Trophoblast cell (in vitro differentiated cells and primary cell): ENCODE measurements at regions not wholly inside any gene's neighbourhood (a gene's known extent, or its start where the extent isn't known, plus 50 kb on each side); places are given as distances from the start of the nearest gene placed in this dataset.

Experiments
- DNase-seq, 2 donors: peaks; one replicate each; pipeline ENCODE4 v3.0.0-alpha.2; 2016
- H2AFZ ChIP-seq: 2 replicates; pipeline ENCODE4 v1.6.1; 2013; ENCODE audit warnings: low read length, moderate library complexity, mild to moderate bottlenecking; ENCODE audit not compliant: insufficient read depth, poor library complexity
- H2AK5ac ChIP-seq: 2 replicates; pipeline ENCODE4 v1.6.1; 2013; ENCODE audit warnings: mild to moderate bottlenecking, low read length
- H2BK120ac ChIP-seq: 2 replicates; pipeline ENCODE4 v1.6.1; 2013; ENCODE audit warnings: low read length, mild to moderate bottlenecking, moderate library complexity; ENCODE audit not compliant: insufficient read depth, poor library complexity
- H2BK12ac ChIP-seq: 2 replicates; pipeline ENCODE4 v1.6.1; 2013; ENCODE audit warnings: mild to moderate bottlenecking, low read length, moderate library complexity
- H2BK5ac ChIP-seq: 2 replicates; pipeline ENCODE4 v1.6.1; 2013; ENCODE audit warnings: low read length, low read depth, moderate library complexity, mild to moderate bottlenecking; ENCODE audit not compliant: poor library complexity
- H3K14ac ChIP-seq: 2 replicates; pipeline ENCODE4 v1.6.1; 2013; ENCODE audit warnings: mild to moderate bottlenecking, low read length
- H3K18ac ChIP-seq: 2 replicates; pipeline ENCODE4 v1.6.1; 2013; ENCODE audit warnings: mild to moderate bottlenecking, low read length
- H3K23ac ChIP-seq: 2 replicates; pipeline ENCODE4 v1.6.1; 2013; ENCODE audit warnings: low read length
- H3K27ac ChIP-seq: 2 replicates; pipeline ENCODE4 v1.5.1; 2013; ENCODE audit warnings: low read depth, mild to moderate bottlenecking, inconsistent platforms, low read length, moderate library complexity
- H3K27me3 ChIP-seq: 2 replicates; pipeline ENCODE4 v1.6.1; 2013; ENCODE audit warnings: inconsistent platforms, mild to moderate bottlenecking, low read length, moderate library complexity; ENCODE audit not compliant: insufficient read depth
- H3K36me3 ChIP-seq, 2 experiments: 1 replicate in 1 of 2; 2 replicates in 1 of 2; pipeline ENCODE4 v1.6.1; 2013; ENCODE audit warnings: low read length in 2 of 2, mild to moderate bottlenecking in 2 of 2, moderate library complexity in 1 of 2; ENCODE audit not compliant: insufficient read depth in 2 of 2, control insufficient read depth in 1 of 2
- H3K4ac ChIP-seq: 2 replicates; pipeline ENCODE4 v1.6.1; 2013; ENCODE audit warnings: low read depth, mild to moderate bottlenecking, low read length, moderate library complexity
- H3K4me1 ChIP-seq, 2 experiments: 1 replicate in 1 of 2; 2 replicates in 1 of 2; pipeline ENCODE4 v1.6.1; 2013; ENCODE audit warnings: low read length in 2 of 2, mild to moderate bottlenecking in 2 of 2, moderate library complexity in 1 of 2; ENCODE audit not compliant: insufficient read depth in 2 of 2, control insufficient read depth in 1 of 2
- H3K4me2 ChIP-seq: 2 replicates; pipeline ENCODE4 v1.6.1; 2013; ENCODE audit warnings: inconsistent platforms, mild to moderate bottlenecking, low read length, moderate library complexity
- H3K4me3 ChIP-seq: 2 replicates; pipeline ENCODE4 v1.5.1; 2013; ENCODE audit warnings: mild to moderate bottlenecking, low read depth, low read length, inconsistent platforms
- H3K79me1 ChIP-seq: one replicate; pipeline ENCODE4 v1.6.1; 2013; ENCODE audit warnings: low read length
- H3K79me2 ChIP-seq: 2 replicates; pipeline ENCODE4 v1.6.1; 2013; ENCODE audit warnings: low read length, mild to moderate bottlenecking; ENCODE audit not compliant: control insufficient read depth, insufficient read depth, poor library complexity
- H3K9ac ChIP-seq: 2 replicates; pipeline ENCODE4 v1.6.1; 2013; ENCODE audit warnings: mild to moderate bottlenecking, low read length
- H3K9me3 ChIP-seq: 2 replicates; pipeline ENCODE4 v1.6.1; 2013; ENCODE audit warnings: low read depth, mild to moderate bottlenecking, control low read depth, inconsistent platforms, low read length; ENCODE audit not compliant: insufficient read depth
- H4K12ac ChIP-seq: 2 replicates; pipeline ENCODE4 v1.6.1; 2013; ENCODE audit warnings: low read depth, mild to moderate bottlenecking, low read length, moderate library complexity
- H4K8ac ChIP-seq: 2 replicates; pipeline ENCODE4 v1.6.1; 2013; ENCODE audit warnings: low read depth, mild to moderate bottlenecking, low read length, moderate library complexity
- H4K91ac ChIP-seq: one replicate; pipeline ENCODE4 v1.6.1; 2013; ENCODE audit warnings: low read depth, mild to moderate bottlenecking, low read length, moderate library complexity
- WGBS: extraction: QIAGEN DNeasy Blood & Tissue Kit; methylation state at CpG from one replicate; pipeline ENCODE4 v1.1.7; 2013; ENCODE audit warnings: missing lambda C conversion rate; ENCODE audit not compliant: insufficient read length, insufficient coverage; ENCODE audit errors: extremely low coverage; 5-methylcytosine and 5-hydroxymethylcytosine counted together

DNA sequence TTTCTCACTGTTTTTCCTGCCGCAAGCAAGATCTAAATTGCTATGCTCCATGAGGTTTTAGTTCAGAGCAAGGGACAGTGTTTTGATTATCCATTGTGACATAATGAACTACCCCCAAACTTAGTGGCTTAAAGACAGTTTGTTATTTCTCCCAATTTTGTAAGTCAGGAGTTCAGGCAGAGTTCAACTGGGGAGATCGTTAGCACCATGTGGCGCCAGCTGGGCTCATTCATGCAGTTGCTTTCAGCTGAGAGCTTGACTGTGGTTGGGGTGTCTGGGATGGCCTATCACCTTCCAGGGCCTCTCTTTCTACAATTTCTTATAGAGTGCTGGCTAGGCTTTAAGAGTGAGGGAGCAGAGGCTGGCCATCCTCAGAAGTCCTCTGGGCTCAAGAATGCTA is 382.9 kb upstream of the CELF4 start:
- no peak overlapping the region for H4K91ac ChIP-seq
- no peaks in the 10 kb centered on the region for H3K4me1 ChIP-seq
- no peak overlapping the region for H3K4me2 ChIP-seq
- H2BK120ac ChIP-seq, result no peak overlapping the region
- no peaks in the 10 kb centered on the region for H3K79me1 ChIP-seq
- H3K79me2 ChIP-seq, result no peaks in the 10 kb centered on the region
- no peak overlapping the region for H3K18ac ChIP-seq
- H3K14ac ChIP-seq, result no peak overlapping the region
- H3K9me3 ChIP-seq, result no peaks in the 10 kb centered on the region
- no peak overlapping the region for H3K9ac ChIP-seq
- H4K8ac ChIP-seq, result no peak overlapping the region
- no peak overlapping the region for H3K23ac ChIP-seq
- H2AFZ ChIP-seq, result no peak overlapping the region
- H4K12ac ChIP-seq, result no peak overlapping the region
- no peak overlapping the region for H2BK5ac ChIP-seq
- no peak overlapping the region for H2BK12ac ChIP-seq
- no peak overlapping the region for H3K4me3 ChIP-seq
- H3K27me3 ChIP-seq, result no peaks in the 10 kb centered on the region
- no peak overlapping the region for H3K27ac ChIP-seq
- DNase-seq, result no peak
- no peak overlapping the region for H3K4ac ChIP-seq
- H3K36me3 ChIP-seq, result no peaks in the 10 kb centered on the region
- no peak overlapping the region for H2AK5ac ChIP-seq
- WGBS, result no CpG with 5 or more reads among the region's 3 CpGs

DNA sequence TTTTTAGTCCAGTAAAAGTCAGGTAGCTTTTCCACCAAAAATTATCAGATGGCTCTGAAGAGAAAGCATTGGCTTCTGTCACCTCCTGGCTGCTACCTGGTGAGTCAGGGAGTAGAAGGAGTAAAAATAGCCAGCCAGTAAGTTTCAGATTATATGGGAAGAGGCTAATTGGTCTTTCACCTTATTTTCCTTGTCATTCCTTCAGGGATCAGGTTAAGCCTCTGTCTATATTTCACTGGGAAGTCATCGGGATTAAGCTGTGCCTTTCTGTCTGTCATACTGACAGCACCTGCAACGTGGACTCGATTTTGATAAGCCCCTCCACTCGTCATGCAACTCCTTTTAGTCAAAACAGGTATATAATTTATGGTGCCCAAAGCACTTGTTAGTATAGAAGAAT is 380.7 kb upstream of the CELF4 start:
- DNase-seq, result no peak
- no peak overlapping the region for H3K4ac ChIP-seq

GRCh38 chr18:37944700-37945270 is 379.2 kb upstream of the CELF4 start:
- no peak overlapping the region for H4K12ac ChIP-seq
- no peak overlapping the region for H2BK120ac ChIP-seq
- no peak overlapping the region for H3K4ac ChIP-seq
- H3K27me3 ChIP-seq, result no peaks in the 10 kb centered on the region
- no peak overlapping the region for H3K4me3 ChIP-seq
- H3K9me3 ChIP-seq, result no peaks in the 10 kb centered on the region
- H3K79me2 ChIP-seq, result no peaks in the 10 kb centered on the region
- no CpG with 5 or more reads among the region's 3 CpGs for WGBS
- no peak overlapping the region for H4K8ac ChIP-seq
- no peak overlapping the region for H2AFZ ChIP-seq
- H3K18ac ChIP-seq, result no peak overlapping the region
- H3K4me1 ChIP-seq, result no peaks in the 10 kb centered on the region
- no peak overlapping the region for H3K27ac ChIP-seq
- no peak overlapping the region for H3K14ac ChIP-seq
- H2AK5ac ChIP-seq, result no peak overlapping the region
- no peak overlapping the region for H3K23ac ChIP-seq
- DNase-seq, result no peak
- H2BK5ac ChIP-seq, result no peak overlapping the region
- no peak overlapping the region for H3K9ac ChIP-seq
- H3K4me2 ChIP-seq, result no peak overlapping the region
- H3K79me1 ChIP-seq, result no peaks in the 10 kb centered on the region
- no peaks in the 10 kb centered on the region for H3K36me3 ChIP-seq
- no peak overlapping the region for H4K91ac ChIP-seq
- no peak overlapping the region for H2BK12ac ChIP-seq

More for the DNA sequence above, 380.7 kb upstream of the CELF4 start:
- no peak overlapping the region for H3K27ac ChIP-seq
- no peak overlapping the region for H4K12ac ChIP-seq
- H2AFZ ChIP-seq, result no peak overlapping the region
- H4K8ac ChIP-seq, result no peak overlapping the region
- H4K91ac ChIP-seq, result no peak overlapping the region
- H3K4me3 ChIP-seq, result no peak overlapping the region
- no peaks in the 10 kb centered on the region for H3K79me1 ChIP-seq
- H2BK5ac ChIP-seq, result no peak overlapping the region
- no peak overlapping the region for H2AK5ac ChIP-seq
- H3K27me3 ChIP-seq, result no peaks in the 10 kb centered on the region
- H3K4me2 ChIP-seq, result no peak overlapping the region
- H3K36me3 ChIP-seq, result no peaks in the 10 kb centered on the region
- no peak overlapping the region for H3K9ac ChIP-seq
- WGBS, result no CpG with 5 or more reads among the region's 4 CpGs
- no peaks in the 10 kb centered on the region for H3K4me1 ChIP-seq
- no peaks in the 10 kb centered on the region for H3K79me2 ChIP-seq
- no peak overlapping the region for H2BK120ac ChIP-seq
- H2BK12ac ChIP-seq, result no peak overlapping the region
- no peak overlapping the region for H3K18ac ChIP-seq
- no peak overlapping the region for H3K14ac ChIP-seq
- no peaks in the 10 kb centered on the region for H3K9me3 ChIP-seq
- H3K23ac ChIP-seq, result no peak overlapping the region

GRCh38 chr18:37937287-37937686 is 371.7 kb upstream of the CELF4 start:
- H4K8ac ChIP-seq, result no peak overlapping the region
- no peak overlapping the region for H2AFZ ChIP-seq
- H3K23ac ChIP-seq, result no peak overlapping the region
- 100% methylated on average over 1 of the region's 6 CpGs for WGBS
- no peak overlapping the region for H2BK5ac ChIP-seq
- H3K27me3 ChIP-seq, result no peaks in the 10 kb centered on the region
- DNase-seq, result no peak
- no peak overlapping the region for H4K91ac ChIP-seq
- no peak overlapping the region for H3K4me3 ChIP-seq
- no peaks in the 10 kb centered on the region for H3K9me3 ChIP-seq
- H3K27ac ChIP-seq, result no peak overlapping the region
- no peaks in the 10 kb centered on the region for H3K36me3 ChIP-seq
- no peak overlapping the region for H3K9ac ChIP-seq
- no peak overlapping the region for H3K4me2 ChIP-seq
- no peak overlapping the region for H3K14ac ChIP-seq
- H2BK12ac ChIP-seq, result no peak overlapping the region
- H3K79me2 ChIP-seq, result no peaks in the 10 kb centered on the region
- H3K79me1 ChIP-seq, result no peaks in the 10 kb centered on the region
- H3K18ac ChIP-seq, result no peak overlapping the region
- no peaks in the 10 kb centered on the region for H3K4me1 ChIP-seq
- no peak overlapping the region for H2AK5ac ChIP-seq
- no peak overlapping the region for H2BK120ac ChIP-seq
- H4K12ac ChIP-seq, result no peak overlapping the region
- no peak overlapping the region for H3K4ac ChIP-seq
